ENCODE measurements at regions not wholly inside any gene's neighbourhood (a gene's known extent, or its start where the extent isn't known, plus 50 kb on each side); places are given as distances from the start of the nearest gene placed in this dataset.

DNA sequence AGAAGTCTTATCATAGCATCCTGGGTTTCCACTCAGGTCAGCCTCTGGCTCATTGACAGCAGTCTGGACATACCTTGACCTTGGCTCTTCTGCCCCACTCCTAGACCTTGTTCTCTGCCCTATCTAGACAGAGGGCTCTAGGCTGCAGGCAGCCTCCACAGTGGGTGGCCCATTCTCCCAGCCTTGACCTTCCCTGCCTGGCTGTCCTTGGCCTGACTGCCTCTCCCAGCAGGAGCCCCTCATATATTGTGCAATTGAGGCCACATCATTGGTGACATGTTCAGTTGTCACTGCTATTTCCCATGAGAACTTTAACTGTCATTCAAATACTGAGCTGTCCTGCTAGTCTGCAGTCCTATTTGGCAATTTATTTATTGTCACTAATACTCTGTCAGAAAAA is 503.4 kb downstream of the PLXNA4 start:
- DNase-seq: no peak

DNA sequence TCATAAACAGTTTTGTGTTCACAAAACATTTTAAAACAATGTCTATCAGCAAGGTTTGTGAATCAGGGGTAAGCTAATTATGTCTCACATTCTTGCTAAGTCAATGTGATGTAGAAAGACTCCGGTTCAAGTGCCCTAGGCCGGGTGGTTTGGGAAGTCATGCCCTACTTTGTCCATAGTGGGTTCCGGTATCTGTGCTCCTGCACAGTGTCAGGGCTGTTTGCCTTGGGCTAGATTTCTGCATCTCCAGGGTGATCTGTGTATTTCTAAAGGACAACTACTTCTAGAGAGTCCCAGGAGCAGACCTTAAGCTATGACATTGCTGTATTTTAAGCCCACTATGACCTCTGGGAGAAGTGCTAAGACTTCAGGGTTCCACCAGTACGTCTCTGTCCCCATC is 504.1 kb downstream of the PLXNA4 start:
- no peak for DNase-seq

GRCh38 chr7:132069306-132069705 is 507.0 kb downstream of the PLXNA4 start:
- no peak for DNase-seq

DNA sequence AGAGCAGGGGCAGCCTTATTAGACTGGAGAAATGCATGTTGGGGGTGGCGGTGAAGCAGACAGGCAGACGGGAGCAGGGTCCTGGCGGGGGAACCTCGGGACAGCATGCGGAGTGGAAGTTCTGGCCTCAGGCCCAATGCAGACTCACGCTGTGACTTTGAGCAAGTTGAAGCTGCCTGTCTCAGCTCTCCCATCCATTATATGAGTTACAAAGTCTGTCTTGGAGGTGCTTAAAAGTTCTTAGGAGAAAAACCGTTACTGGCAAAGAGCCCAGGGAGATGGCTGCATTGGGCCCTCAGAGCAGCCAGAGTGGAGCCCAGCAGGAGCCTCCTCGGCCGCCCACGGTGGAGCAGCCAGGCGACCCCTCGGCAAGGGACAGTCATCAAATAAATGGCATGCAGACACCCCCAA is 509.5 kb downstream of the PLXNA4 start:
- DNase-seq: no peak

- no peak for DNase-seq
Observed at GRCh38 chr7:132065989-132066603, 509.7 kb upstream of the PODXL start.

GRCh38 chr7:132065193-132065988 is 509.0 kb upstream of the PODXL start:
- DNase-seq: no peak

DNA sequence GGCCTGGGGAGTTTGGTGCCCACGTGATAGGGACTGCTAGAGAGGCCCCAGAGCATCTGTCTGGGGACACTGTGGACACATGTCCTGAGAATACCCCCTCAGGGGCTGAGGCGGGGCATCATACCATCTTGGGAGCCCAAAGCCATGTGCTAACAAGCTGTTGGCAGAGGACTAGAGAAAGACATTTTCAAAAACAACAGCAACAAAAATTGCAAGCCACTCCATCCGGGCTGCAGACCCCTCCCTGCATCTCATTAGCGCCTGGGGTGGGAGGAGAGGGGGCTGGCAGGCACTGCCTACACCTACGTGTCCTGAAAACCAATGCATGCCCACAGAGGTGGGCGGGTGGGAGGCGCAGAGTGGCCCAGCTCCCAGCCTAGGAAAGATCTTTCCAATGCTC is 507.4 kb upstream of the PODXL start:
- DNase-seq: no peak

DNA sequence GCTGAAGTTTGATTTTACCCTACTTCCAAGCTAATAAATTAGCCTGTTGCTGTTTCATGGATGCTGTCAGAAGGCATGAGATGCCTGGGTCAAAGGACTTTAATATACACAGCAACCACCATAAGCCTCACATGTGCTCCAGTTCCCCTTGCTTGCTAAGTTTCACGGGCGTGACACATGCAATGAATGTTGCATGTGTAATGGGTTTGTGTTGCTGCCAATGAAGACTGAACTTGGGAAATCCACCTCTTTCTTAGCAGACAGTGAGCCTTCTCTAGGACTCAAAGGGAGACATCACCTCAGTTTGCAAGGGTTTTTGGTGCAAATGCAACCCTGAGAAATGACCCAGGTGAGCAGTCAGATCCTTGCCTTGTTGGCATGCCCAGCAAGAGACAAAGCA is 505.5 kb upstream of the PODXL start:
- DNase-seq: no peak

- DNase-seq: no peak
Observed at GRCh38 chr7:132059141-132059540, 502.7 kb upstream of the PODXL start.

DNA sequence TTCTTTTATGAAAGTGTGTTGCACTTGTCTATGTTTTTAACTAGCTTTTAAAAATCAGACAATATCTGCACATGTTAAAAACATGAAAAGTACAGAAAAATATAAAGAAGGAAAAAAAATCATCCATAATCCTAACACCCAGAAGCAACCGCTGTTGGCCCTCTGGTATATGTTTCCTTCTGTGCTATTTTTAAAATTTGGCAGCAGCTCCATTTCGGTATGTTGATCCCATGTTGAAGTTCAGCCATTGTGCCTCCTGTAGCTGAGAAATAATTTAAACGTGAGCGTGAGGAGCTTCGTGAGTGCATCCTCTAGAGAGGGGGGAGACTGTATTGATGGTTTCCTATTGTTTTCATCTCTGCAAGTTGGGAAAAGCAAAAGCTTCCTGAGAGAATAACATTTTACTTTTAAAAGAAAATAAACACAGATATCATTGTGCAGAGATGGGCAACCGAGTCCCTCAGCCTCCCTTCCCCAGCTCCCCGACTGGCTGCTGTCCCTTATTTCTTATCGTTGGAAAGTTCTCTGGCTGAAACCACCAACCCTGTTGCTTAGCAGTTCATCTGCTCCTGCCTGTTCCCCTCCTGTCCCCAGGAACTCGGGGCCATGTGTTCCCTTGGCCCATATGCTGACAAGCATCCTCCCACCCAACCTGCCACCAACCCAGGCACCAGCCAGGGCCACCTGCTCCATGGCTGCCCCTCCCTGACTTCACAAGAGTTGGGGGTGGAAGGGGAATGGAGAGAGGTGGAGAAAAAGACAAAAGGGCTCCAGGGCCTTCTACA is 499.1 kb upstream of the PODXL start:
- DNase-seq: no peak

- no peak for DNase-seq
Observed at GRCh38 chr7:132053871-132054270, 497.4 kb upstream of the PODXL start.

GRCh38 chr7:132051311-132051710 is 494.9 kb upstream of the PODXL start:
- no peak for DNase-seq

DNA sequence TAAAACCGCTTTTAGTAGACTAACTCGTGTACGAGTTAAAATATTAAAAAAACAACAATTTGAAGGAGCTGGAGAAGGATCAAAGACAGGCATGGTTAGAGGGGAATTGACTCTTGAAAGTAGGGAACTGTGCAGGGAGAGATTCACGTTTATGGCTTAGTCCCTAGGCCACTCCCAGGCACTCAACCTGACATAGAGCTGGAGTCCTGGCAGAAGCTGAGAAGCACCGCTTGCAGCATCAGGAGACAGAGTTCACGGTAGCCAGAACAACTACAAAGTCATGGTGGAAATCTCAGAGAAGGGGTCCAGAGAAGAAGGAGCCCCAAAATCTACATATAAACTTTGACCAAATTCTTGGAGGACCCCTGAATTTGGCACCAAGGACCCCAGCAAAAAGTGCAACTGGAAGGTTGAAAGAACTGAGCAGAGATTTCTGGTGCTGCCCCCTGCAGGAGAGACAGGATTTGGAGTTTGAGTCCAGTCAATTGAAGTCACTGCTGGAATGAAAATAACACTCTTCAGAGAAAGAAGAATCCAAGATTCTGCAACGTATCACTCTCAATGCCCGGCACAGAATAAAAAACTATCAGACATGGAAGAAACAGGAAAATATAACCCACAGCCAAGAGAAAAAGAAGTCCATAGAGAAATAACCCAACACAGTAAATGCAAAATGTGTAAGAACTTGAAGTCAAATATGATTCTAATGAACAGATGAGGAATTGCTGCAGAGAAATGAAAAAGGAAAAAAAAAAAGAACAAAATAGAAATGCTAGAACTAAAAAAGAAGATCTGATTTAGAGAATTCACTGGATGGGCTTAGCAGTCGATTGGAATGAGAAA is 493.3 kb upstream of the PODXL start:
- peak in 1 of 2 donors; percentile 4 for DNase-seq

- no peak for DNase-seq
Observed at GRCh38 chr7:132045481-132045980, 489.1 kb upstream of the PODXL start.

DNA sequence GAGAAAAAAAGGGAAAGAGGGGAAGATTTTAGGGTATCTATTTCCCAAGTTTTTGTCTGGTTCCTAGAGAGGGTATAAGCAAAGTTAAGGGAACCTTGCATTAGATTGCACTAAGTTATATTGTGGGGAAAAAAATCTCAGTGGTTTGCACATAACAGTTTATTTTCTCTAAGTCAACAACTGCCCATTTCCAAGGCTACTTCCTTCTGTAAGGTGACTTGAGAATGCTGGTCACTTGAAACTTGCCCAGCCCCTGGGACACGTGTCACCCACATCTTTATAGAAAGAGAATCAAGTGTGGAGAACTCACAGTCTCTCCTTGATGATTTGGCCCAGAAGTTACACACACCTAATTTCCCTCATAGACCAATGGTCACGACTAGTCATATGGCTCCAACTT is 488.6 kb upstream of the PODXL start:
- DNase-seq: no peak

- DNase-seq: no peak
Observed at GRCh38 chr7:132044247-132044646, 487.8 kb upstream of the PODXL start.

- no peak for DNase-seq
Observed at GRCh38 chr7:132041108-132041507, 484.7 kb upstream of the PODXL start.

- DNase-seq: no peak
Observed at GRCh38 chr7:132035517-132036362, 479.3 kb upstream of the PODXL start.

DNA sequence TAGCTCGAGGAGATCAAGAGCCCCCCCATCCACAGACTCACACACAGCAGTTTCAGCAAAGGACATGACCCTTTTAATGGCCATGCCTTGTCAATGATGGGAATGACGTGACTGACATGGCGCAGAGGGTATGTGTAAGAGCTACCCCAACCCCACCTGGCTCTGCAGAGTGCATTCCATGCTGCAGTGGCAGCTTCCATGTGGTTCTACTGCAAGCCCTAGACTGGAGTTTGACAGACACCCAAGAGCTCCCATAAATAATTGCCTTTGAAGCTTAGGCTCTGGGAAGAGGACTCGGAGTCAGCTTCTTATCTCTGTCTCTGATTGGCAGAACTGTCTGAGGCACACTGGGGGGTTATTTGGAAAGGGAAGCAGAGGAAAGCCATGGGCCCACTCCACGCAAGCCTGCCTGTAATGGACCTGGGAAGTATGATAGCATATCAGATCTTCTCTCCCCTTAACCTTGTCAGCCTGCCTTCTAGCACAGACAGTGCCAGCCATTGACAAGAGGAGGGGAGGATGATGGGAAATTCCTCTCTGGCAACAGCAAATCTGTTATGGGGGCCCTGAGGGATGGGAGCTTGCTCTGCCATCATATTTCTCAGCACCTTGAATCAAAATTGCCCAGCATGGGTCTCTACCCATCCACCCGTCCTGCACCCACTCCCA is 478.5 kb upstream of the PODXL start:
- DNase-seq: no peak

DNA sequence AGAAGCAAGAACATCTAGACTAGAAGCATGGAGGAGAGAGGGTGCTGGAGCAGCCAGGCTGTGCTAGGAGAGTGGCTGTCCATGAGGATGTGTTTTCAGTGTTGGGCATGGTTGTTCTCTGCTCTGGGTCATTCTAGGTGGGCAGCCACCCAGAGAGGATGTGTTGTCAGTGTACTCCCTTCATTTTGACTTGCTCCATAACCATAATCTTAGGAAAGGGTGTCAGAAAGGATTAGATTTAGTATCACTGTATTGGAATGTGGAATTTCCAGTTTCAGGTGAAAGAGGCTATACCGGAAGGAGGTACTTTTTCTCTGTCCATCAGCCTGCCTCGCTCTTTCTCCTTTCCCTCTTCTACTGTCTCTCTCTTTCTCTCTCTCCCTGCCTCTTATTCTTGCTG is 474.5 kb upstream of the PODXL start:
- no peak for DNase-seq

GRCh38 chr7:132030086-132030568 is 473.7 kb upstream of the PODXL start:
- DNase-seq: no peak

All from CD4-positive, alpha-beta T cell treated with Interleukin-1 beta for 1 hour (primary cell).